Thyroid gland (tissue), 4 donors: ENCODE measurements at regions not wholly inside any gene's neighbourhood (a gene's known extent, or its start where the extent isn't known, plus 50 kb on each side); places are given as distances from the start of the nearest gene placed in this dataset.

Experiments
- POLR2A ChIP-seq, 2 donors: fragments of 450-650 bp; IDR thresholded peaks; one replicate each; pipeline ENCODE4 v1.6.1; 2017; ENCODE audit warnings: antibody characterized with exemption in 2 of 2, mild to moderate bottlenecking in 2 of 2, moderate library complexity in 1 of 2
- TF ChIP-seq, protein P1 (sequence below), 6 experiments: fragments of 200-600 bp in 3 of 6; fragments of 450-650 bp in 3 of 6; sonication (generic) in 3 of 6; IDR thresholded peaks; one replicate each; pipeline ENCODE4 v1.5.1; 2016 to 2019; ENCODE audit warnings: antibody characterized with exemption in 6 of 6, mild to moderate bottlenecking in 2 of 6, inconsistent platforms in 1 of 6, moderate library complexity in 1 of 6

DNA sequence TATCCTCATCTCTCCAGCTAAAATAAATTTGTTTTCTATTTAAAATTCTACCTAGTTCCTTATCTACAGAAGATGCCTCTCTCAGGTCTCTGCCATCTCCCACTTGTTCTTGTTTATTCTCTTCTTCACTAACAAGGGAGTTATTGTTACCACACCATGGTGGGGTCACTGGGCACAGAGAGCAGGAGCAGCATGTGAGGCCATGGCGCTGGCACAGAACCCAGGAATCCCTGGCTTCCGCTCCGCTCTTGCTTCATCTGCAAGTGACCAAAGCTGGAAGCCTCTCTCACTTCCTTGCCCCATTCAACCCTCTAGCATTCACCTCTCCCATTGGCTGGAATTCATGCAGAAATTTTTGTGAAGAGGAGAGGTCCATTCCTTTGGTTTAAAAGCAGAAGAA lies 190.7 kb upstream of the NCAM1 start:
- no peak for TF ChIP-seq POLR2A (IDR thresholded peaks at IDR 0.05)
- TF ChIP-seq, protein P1, sequence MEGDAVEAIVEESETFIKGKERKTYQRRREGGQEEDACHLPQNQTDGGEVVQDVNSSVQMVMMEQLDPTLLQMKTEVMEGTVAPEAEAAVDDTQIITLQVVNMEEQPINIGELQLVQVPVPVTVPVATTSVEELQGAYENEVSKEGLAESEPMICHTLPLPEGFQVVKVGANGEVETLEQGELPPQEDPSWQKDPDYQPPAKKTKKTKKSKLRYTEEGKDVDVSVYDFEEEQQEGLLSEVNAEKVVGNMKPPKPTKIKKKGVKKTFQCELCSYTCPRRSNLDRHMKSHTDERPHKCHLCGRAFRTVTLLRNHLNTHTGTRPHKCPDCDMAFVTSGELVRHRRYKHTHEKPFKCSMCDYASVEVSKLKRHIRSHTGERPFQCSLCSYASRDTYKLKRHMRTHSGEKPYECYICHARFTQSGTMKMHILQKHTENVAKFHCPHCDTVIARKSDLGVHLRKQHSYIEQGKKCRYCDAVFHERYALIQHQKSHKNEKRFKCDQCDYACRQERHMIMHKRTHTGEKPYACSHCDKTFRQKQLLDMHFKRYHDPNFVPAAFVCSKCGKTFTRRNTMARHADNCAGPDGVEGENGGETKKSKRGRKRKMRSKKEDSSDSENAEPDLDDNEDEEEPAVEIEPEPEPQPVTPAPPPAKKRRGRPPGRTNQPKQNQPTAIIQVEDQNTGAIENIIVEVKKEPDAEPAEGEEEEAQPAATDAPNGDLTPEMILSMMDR (IDR thresholded peaks at IDR 0.05), result no peak
